BE2C (cell line): ENCODE measurements at regions not wholly inside any gene's neighbourhood (a gene's known extent, or its start where the extent isn't known, plus 50 kb on each side); places are given as distances from the start of the nearest gene placed in this dataset.

Source experiments
- DNase-seq: peaks from one replicate; pipeline ENCODE4 v3.0.0-alpha.2; 2020
- H3K27me3 ChIP-seq: fragments of 250-450 bp; sonication (Bioruptor Pico); 2 replicates; pipeline ENCODE4 v1.5.1; 2020; ENCODE audit warnings: mild to moderate bottlenecking
- H3K36me3 ChIP-seq: fragments of 250-450 bp; sonication (Bioruptor Pico); 2 replicates; pipeline ENCODE4 v1.5.1; 2020; ENCODE audit warnings: mild to moderate bottlenecking
- H3K4me1 ChIP-seq: fragments of 250-450 bp; sonication (Bioruptor Pico); 2 replicates; pipeline ENCODE4 v1.5.1; 2020
- H3K4me3 ChIP-seq: 2 replicates; pipeline ENCODE4 v1.5.1; 2011; ENCODE audit warnings: low read depth, low read length
- H3K9me3 ChIP-seq: fragments of 250-450 bp; sonication (Bioruptor Pico); 2 replicates; pipeline ENCODE4 v1.5.1; 2020
- TF ChIP-seq, protein P1 (sequence below): IDR thresholded peaks from 2 replicates; pipeline ENCODE4 v1.5.1; 2012; ENCODE audit warnings: mild to moderate bottlenecking, low read depth, low read length

DNA sequence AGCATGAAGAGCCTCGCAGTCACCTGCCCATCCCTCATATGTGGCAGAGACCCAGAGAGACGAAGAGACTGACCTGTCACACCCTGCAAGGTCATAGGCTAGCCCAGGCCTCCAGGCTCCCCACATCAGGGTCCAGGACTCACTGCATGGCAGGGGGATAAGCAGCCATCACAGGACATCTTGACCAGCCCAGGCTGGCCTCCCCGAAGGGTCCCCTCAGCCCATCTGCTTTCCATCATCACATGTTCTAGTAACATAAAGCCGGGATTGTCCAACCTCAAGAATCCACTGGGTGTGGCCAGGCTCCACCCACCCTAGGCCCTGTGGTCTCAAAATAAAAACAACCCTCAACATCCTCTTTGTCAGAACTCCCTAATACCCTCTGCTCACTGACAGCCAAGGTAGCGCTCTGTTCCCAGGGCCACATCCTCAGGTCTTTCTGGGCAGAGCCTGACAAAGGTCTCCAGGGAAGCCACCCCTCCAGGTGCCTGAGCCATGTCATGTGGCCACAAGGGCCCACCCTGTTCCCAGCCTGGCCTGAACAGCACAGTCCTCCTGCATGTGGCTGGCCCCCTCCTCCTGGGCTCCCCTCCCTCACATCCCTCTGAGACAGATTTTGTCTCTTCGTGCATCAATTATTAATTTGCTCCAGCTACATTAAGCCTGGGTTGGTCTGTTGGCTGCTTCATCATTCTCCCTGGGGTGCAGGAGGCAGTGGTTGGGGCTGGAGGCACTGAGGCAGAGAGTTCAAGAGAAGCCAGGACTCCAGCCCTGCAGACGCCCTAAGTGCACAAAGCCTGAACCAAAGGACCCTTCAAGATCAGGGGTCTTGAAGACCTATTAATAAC lies 131.8 kb upstream of the UNC5B start:
- Histone ChIP-seq H3K4me3 (no peak overlapping the region), H3K4me1 (peaks cover 28% of the 10 kb centered on the region), H3K36me3 (no peaks in the 10 kb centered on the region), H3K27me3 (no peaks in the 10 kb centered on the region), H3K9me3 (no peaks in the 10 kb centered on the region)
- TF ChIP-seq, protein P1, sequence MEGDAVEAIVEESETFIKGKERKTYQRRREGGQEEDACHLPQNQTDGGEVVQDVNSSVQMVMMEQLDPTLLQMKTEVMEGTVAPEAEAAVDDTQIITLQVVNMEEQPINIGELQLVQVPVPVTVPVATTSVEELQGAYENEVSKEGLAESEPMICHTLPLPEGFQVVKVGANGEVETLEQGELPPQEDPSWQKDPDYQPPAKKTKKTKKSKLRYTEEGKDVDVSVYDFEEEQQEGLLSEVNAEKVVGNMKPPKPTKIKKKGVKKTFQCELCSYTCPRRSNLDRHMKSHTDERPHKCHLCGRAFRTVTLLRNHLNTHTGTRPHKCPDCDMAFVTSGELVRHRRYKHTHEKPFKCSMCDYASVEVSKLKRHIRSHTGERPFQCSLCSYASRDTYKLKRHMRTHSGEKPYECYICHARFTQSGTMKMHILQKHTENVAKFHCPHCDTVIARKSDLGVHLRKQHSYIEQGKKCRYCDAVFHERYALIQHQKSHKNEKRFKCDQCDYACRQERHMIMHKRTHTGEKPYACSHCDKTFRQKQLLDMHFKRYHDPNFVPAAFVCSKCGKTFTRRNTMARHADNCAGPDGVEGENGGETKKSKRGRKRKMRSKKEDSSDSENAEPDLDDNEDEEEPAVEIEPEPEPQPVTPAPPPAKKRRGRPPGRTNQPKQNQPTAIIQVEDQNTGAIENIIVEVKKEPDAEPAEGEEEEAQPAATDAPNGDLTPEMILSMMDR = no peak
- DNase-seq = no peak

GRCh38 chr10:71081229-71081560 lies 131.2 kb upstream of the UNC5B start:
- H3K4me1 ChIP-seq = peaks cover 28% of the 10 kb centered on the region
- H3K4me3 ChIP-seq = no peak overlapping the region
- no peaks in the 10 kb centered on the region for H3K9me3 ChIP-seq
- TF ChIP-seq, protein P1 = no peak
- no peaks in the 10 kb centered on the region for H3K27me3 ChIP-seq
- no peaks in the 10 kb centered on the region for H3K36me3 ChIP-seq
- DNase-seq = no peak

- no peaks in the 10 kb centered on the region for H3K27me3 ChIP-seq
- no peaks in the 10 kb centered on the region for H3K9me3 ChIP-seq
- no peak for DNase-seq
- no peaks in the 10 kb centered on the region for H3K36me3 ChIP-seq
- H3K4me1 ChIP-seq = peaks cover 21% of the 10 kb centered on the region
- TF ChIP-seq, protein P1 = no peak
- no peak overlapping the region for H3K4me3 ChIP-seq
These were observed 130.5 kb upstream of the UNC5B start for GRCh38 chr10:71081912-71082311.

GRCh38 chr10:71082960-71083715 lies 129.2 kb upstream of the UNC5B start:
- H3K9me3 ChIP-seq = no peaks in the 10 kb centered on the region
- H3K4me3 ChIP-seq = no peak overlapping the region
- no peaks in the 10 kb centered on the region for H3K36me3 ChIP-seq
- no peak for DNase-seq
- H3K27me3 ChIP-seq = no peaks in the 10 kb centered on the region
- peaks cover 17% of the 10 kb centered on the region for H3K4me1 ChIP-seq
- TF ChIP-seq, protein P1 = no peak

DNA sequence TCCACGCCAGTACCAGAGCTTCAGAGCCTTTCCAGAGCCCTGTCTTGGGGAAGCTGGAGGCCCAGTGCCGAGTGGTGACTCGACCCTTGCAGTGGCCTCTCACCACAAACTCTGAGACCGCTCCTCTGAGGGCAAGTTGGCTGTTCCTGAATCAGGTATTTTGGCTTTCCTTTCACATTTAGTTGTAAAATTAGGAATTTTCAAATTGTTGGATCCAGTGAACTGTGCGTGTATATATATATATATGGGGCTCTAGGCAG lies 128.7 kb upstream of the UNC5B start:
- Histone ChIP-seq H3K4me3 (no peak overlapping the region), H3K9me3 (no peaks in the 10 kb centered on the region), H3K4me1 (peaks cover 17% of the 10 kb centered on the region), H3K36me3 (no peaks in the 10 kb centered on the region), H3K27me3 (no peaks in the 10 kb centered on the region)
- TF ChIP-seq, protein P1 = no peak
- no peak for DNase-seq

GRCh38 chr10:71084061-71084817 lies 128.1 kb upstream of the UNC5B start:
- peaks cover 17% of the 10 kb centered on the region for H3K4me1 ChIP-seq
- TF ChIP-seq, protein P1 = no peak
- no peak overlapping the region for H3K4me3 ChIP-seq
- no peaks in the 10 kb centered on the region for H3K36me3 ChIP-seq
- no peak for DNase-seq
- no peaks in the 10 kb centered on the region for H3K27me3 ChIP-seq
- no peaks in the 10 kb centered on the region for H3K9me3 ChIP-seq
